ENCODE measurements at regions not wholly inside any gene's neighbourhood (a gene's known extent, or its start where the extent isn't known, plus 50 kb on each side); places are given as distances from the start of the nearest gene placed in this dataset.
"Not testable (repeated sequence)": the region's sequence is repeated elsewhere in the genome, so short reads cannot be mapped to it uniquely, and the experiment has no call there.

- no peak for DNase-seq
These were observed 74.4 kb upstream of the MAN1A1 start for GRCh38 chr6:119423996-119424395.

- not testable (repeated sequence) for DNase-seq
These were observed 68.5 kb upstream of the MAN1A1 start for GRCh38 chr6:119418084-119418483.

- no peak for DNase-seq
These were observed 57.6 kb upstream of the MAN1A1 start for GRCh38 chr6:119407156-119407555.

- DNase-seq: not testable (repeated sequence)
These were observed 55.6 kb upstream of the MAN1A1 start for GRCh38 chr6:119405114-119405513.

All from retina (tissue), 1 donor.